OCI-LY7 (cell line): ENCODE measurements at regions not wholly inside any gene's neighbourhood (a gene's known extent, or its start where the extent isn't known, plus 50 kb on each side); places are given as distances from the start of the nearest gene placed in this dataset.

ENCODE experiments used
- BruUV-seq: library from RNA; stranded (reverse); fragments of 400-500 nt; replicated peaks from 2 replicates; lab custom pipeline; 2021; lab: Mats Ljungman, UMichigan
- CTCF ChIA-PET: fragments of 300-600 bp; sonication (Branson Sonifier 250); formaldehyde crosslinking; loops from one replicate; lab custom pipeline; 2022; ENCODE audit warnings: antibody characterized with exemption; ENCODE audit not compliant: unreplicated experiment; lab: Charles Lee
- POLR2A ChIA-PET: fragments of 300-600 bp; sonication (Branson Sonifier 250); formaldehyde crosslinking; loops from one replicate; lab custom pipeline; 2022; ENCODE audit warnings: antibody characterized with exemption; lab: Charles Lee
- DNase-seq: peaks from one replicate; pipeline ENCODE4 v3.0.0-alpha.2; 2015; ENCODE audit warnings: low spot score
- H2AFZ ChIP-seq: fragments of 200-600 bp; sonication (generic), shearing (Covaris generic); 2 replicates; pipeline ENCODE4 v1.6.1; 2014; ENCODE audit warnings: mild to moderate bottlenecking, antibody characterized with exemption, low read length, moderate library complexity
- H3K27ac ChIP-seq: fragments of 200-600 bp; sonication (generic); 2 replicates; pipeline ENCODE4 v1.5.1; 2014; ENCODE audit warnings: mixed run types, low read depth, mild to moderate bottlenecking, moderate library complexity, low read length, inconsistent platforms; ENCODE audit not compliant: poor library complexity, severe bottlenecking
- H3K36me3 ChIP-seq: fragments of 200-600 bp; sonication (generic); 2 replicates; pipeline ENCODE4 v1.6.1; 2014; ENCODE audit warnings: mild to moderate bottlenecking, antibody characterized with exemption, low read length, moderate library complexity, mixed read lengths; ENCODE audit not compliant: insufficient read depth
- H3K4me1 ChIP-seq: fragments of 200-600 bp; sonication (generic); 2 replicates; pipeline ENCODE4 v1.5.1; 2014; ENCODE audit warnings: mild to moderate bottlenecking, low read length; ENCODE audit not compliant: insufficient read depth, poor library complexity, severe bottlenecking
- H3K4me2 ChIP-seq: fragments of 200-600 bp; sonication (generic); 2 replicates; pipeline ENCODE4 v1.6.1; 2014; ENCODE audit warnings: mild to moderate bottlenecking, low read length
- H3K4me3 ChIP-seq: fragments of 200-600 bp; sonication (generic); 2 replicates; pipeline ENCODE4 v1.5.1; 2014; ENCODE audit warnings: mild to moderate bottlenecking, low read depth, low read length; ENCODE audit not compliant: poor library complexity, severe bottlenecking
- H3K79me2 ChIP-seq: fragments of 200-600 bp; sonication (generic); 2 replicates; pipeline ENCODE4 v1.6.1; 2016; ENCODE audit warnings: low read depth, mild to moderate bottlenecking, low read length, moderate library complexity, mixed read lengths; ENCODE audit not compliant: insufficient read depth
- H3K9me2 ChIP-seq: fragments of 200-600 bp; sonication (generic); 2 replicates; pipeline ENCODE4 v1.6.1; 2016; ENCODE audit warnings: mild to moderate bottlenecking, low read length, mixed read lengths; ENCODE audit not compliant: insufficient read depth
- H3K9me3 ChIP-seq: fragments of 200-600 bp; sonication (generic); 2 replicates; pipeline ENCODE4 v1.6.1; 2014; ENCODE audit warnings: mild to moderate bottlenecking, mixed run types, low read length, mixed read lengths
- H4K20me1 ChIP-seq: fragments of 200-600 bp; sonication (generic); 2 replicates; pipeline ENCODE4 v1.6.1; 2014; ENCODE audit warnings: mild to moderate bottlenecking, antibody characterized with exemption, low read length, moderate library complexity, mixed read lengths; ENCODE audit not compliant: insufficient read depth
- EZH2phosphoT487 ChIP-seq: fragments of 200-600 bp; sonication (generic); IDR thresholded peaks from 2 replicates; pipeline ENCODE4 v1.6.1; 2018; ENCODE audit warnings: low read depth, borderline replicate concordance, mild to moderate bottlenecking, mixed run types, antibody characterized with exemption, low read length, moderate library complexity, mixed read lengths
- intact Hi-C: fragments of 100-400 bp; cut with micrococcal nuclease; formaldehyde crosslinking; loops from one replicate; pipeline ENCODE4 v1.10.0; 2022; ENCODE audit not compliant: unreplicated experiment
- TF ChIP-seq, protein P1 (sequence below): fragments of 200-600 bp; sonication (generic); conservative IDR thresholded peaks from 2 replicates; pipeline ENCODE4 v1.5.1; 2014; ENCODE audit warnings: mild to moderate bottlenecking, antibody characterized with exemption, low read length, moderate library complexity, mixed read lengths

DNA sequence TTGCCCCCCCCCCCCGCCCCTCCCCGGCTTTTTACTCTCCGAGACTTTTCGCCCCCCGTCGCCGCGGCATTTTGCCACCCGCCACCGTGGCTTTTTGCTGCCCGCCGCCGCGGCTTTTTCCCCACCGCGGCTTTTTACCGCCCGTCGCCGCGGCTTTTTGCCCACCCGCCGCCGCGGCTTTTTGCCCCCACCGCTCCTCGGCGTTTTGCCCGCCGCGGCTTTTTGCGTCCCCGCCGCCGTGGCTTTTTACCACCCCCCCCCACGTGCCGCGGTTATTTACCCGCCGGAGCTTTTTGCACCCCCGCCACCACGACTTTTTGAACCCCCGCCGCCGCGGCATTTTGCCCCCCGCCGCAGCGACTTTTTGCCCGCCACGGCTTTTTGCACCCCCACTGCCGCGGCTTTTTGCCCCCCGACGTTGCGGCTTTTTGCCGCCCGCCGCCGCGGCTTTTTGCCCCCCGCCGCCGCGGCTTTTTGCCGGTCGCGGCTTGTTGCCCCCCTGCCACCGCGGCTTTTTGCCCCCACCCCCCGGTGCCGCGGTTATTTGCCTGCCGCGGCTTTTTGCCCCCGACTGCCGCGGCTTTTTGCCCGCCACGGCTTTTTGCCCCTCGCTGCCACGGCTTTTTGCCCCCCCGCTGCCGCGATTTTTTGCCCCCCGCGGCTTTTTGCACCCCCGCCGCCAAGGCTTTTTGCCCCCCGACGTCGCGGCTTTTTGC lies 461.1 kb downstream of the ZNF33B start:
- ChIA-PET POLR2A (no interaction called here), CTCF (no interaction called here)
- H3K4me2 ChIP-seq = no peak overlapping the region
- H3K9me2 ChIP-seq = no peaks in the 10 kb centered on the region
- no peak for DNase-seq
- no peaks in the 10 kb centered on the region for H4K20me1 ChIP-seq
- H3K79me2 ChIP-seq = no peaks in the 10 kb centered on the region
- BruUV-seq = no TSS peak
- intact Hi-C loops = no loop called here
- H3K4me1 ChIP-seq = no peaks in the 10 kb centered on the region
- no peak overlapping the region for H3K4me3 ChIP-seq
- TF ChIP-seq EZH2phosphoT487 = no peak
- no peaks in the 10 kb centered on the region for H3K36me3 ChIP-seq
- no peaks in the 10 kb centered on the region for H3K9me3 ChIP-seq
- H3K27ac ChIP-seq = no peak overlapping the region
- no peak overlapping the region for H2AFZ ChIP-seq

DNA sequence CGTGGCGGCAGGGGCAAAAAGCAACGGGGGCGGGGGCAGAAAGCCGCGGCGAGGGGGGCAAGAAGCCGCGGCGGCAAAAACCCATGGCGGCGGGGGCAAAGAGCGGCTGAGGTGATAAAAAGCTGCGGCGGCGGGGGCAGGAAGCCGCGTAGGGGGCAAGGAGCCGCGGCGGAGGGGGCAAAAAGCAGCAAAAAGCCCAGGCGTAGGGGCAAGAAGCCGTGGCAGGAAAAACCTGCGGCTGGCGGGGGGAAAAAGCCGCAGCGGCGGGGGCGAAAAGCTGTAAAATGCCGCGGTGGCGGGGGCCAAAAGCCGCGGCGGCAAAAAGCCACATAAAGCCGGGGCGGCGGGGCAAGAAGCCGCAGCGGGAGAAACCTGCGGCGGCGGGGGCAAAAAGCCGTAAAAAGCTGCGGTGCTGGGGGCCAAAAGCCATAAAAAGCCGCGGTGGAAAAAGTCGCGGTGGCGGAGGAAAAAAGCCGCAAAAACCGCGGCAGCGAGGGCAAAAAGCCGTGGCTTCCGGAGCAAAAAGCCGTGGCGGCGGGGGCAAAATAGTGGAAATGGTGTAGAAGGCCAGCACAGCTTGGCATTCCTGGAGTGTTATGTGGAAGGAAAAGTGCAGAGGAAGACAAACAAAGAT lies 487.8 kb downstream of the ZNF33B start:
- Histone ChIP-seq H3K4me1 (no peaks in the 10 kb centered on the region), H3K79me2 (no peaks in the 10 kb centered on the region), H3K9me2 (no peaks in the 10 kb centered on the region), H3K36me3 (no peaks in the 10 kb centered on the region), H3K4me2 (no peak overlapping the region), H3K9me3 (no peaks in the 10 kb centered on the region), H2AFZ (no peak overlapping the region), H3K4me3 (no peak overlapping the region), H3K27ac (no peak overlapping the region), H4K20me1 (no peaks in the 10 kb centered on the region)
- CTCF ChIA-PET = no interaction called here
- intact Hi-C loops = no loop called here
- TF ChIP-seq, protein P1, sequence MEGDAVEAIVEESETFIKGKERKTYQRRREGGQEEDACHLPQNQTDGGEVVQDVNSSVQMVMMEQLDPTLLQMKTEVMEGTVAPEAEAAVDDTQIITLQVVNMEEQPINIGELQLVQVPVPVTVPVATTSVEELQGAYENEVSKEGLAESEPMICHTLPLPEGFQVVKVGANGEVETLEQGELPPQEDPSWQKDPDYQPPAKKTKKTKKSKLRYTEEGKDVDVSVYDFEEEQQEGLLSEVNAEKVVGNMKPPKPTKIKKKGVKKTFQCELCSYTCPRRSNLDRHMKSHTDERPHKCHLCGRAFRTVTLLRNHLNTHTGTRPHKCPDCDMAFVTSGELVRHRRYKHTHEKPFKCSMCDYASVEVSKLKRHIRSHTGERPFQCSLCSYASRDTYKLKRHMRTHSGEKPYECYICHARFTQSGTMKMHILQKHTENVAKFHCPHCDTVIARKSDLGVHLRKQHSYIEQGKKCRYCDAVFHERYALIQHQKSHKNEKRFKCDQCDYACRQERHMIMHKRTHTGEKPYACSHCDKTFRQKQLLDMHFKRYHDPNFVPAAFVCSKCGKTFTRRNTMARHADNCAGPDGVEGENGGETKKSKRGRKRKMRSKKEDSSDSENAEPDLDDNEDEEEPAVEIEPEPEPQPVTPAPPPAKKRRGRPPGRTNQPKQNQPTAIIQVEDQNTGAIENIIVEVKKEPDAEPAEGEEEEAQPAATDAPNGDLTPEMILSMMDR = no peak
- TF ChIP-seq EZH2phosphoT487 = no peak
- POLR2A ChIA-PET = no interaction called here
- DNase-seq = no peak
- BruUV-seq = no TSS peak

DNA sequence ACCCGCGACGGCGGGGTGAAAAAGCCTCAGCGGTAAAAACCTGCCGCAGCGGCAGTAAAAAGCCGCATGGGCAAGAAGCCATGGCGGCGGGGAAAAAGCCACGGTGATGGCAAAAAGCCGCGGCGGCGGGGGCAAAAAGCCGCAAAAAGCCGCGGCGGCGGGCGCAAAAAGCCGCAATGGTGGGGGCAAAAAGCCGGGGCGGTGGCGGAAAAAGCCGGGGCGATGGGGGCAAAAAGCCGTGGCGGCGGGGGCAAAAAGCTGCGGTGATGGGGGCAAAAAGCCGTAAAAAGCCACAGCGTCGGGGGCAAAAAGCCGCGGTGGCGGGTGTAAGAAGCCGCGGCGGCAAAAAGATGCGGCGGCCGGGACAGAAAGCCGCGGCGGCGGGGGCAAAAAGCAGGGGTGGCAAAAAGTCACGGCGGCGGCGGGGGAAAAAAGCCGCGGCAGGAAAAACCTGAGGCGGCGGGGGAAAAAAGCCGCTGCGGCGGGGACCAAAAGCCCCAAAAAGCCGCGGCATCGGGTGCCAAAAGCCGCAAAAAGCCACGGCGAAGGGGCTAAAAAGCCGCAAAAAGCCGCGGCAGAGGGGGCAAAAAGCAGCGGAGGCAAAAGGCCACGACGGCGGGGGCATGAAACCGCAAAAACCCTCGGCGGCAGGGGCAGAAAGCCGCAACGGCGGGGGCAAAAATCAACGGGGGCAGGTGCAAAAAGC lies 488.5 kb downstream of the ZNF33B start:
- Histone ChIP-seq H3K79me2 (no peaks in the 10 kb centered on the region), H2AFZ (no peak overlapping the region), H3K4me1 (no peaks in the 10 kb centered on the region), H3K9me3 (no peaks in the 10 kb centered on the region), H3K4me2 (no peak overlapping the region), H4K20me1 (no peaks in the 10 kb centered on the region), H3K27ac (no peak overlapping the region), H3K36me3 (no peaks in the 10 kb centered on the region), H3K9me2 (no peaks in the 10 kb centered on the region), H3K4me3 (no peak overlapping the region)
- TF ChIP-seq, protein P1 = no peak
- no peak for TF ChIP-seq EZH2phosphoT487
- no peak for DNase-seq
- no TSS peak for BruUV-seq
- intact Hi-C loops = no loop called here
- POLR2A ChIA-PET = no interaction called here
- CTCF ChIA-PET = no interaction called here
